HPDE6-E6E7 (cell line): ENCODE measurements at regions not wholly inside any gene's neighbourhood (a gene's known extent, or its start where the extent isn't known, plus 50 kb on each side); places are given as distances from the start of the nearest gene placed in this dataset.
A peak's percentile ranks its signal among the peaks of the same experiment; 100 is the strongest.
"Not testable (repeated sequence)": the region's sequence is repeated elsewhere in the genome, so short reads cannot be mapped to it uniquely, and the experiment has no call there.

Experiments used
- DNase-seq: peaks from one replicate; pipeline ENCODE4 v3.0.0; 2011; ENCODE audit warnings: missing footprints; ENCODE audit errors: extremely low spot score

DNA sequence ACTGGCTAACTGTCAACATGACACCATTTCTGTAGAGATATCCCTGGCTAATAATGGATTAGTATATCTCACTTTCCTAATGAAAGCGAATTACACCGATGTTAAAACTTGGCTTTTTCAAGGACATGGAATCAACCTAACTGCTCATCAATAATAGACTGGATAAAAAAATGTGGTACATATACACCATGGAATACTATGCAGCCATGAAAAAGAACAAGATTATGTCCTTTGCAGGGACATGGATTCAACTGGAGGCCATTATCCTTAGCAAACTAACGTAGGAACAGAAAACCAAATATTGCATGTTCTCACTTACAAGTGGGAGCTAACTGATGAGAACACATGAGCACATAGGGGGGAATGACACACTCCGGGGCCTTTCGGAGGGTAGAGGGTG lies 62.6 kb downstream of the ZIC1 start:
- no peak for DNase-seq

DNA sequence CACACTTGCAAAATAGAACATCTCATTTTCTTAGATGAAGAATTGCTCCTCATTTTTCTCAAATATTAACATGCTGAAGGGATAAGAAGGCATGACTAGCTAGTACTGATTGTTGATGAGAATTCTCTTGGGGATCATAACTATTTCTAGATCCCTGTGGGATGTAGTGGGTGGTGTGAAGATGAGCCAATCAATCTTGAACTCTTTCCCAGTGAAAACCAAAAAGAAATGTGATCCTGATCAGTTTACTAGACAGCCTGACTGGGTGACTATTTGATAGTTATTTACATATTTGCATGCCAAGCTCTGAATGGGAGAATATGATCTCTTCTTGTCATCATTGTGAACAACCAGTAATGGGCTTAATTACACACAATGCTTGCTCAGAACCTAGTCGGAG lies 63.7 kb downstream of the ZIC1 start:
- DNase-seq = no peak

- no peak for DNase-seq
Measured at GRCh38 chr3:147483145-147483544, 74.0 kb downstream of the ZIC1 start.

- no peak for DNase-seq
Measured at GRCh38 chr3:147483578-147483977, 74.4 kb downstream of the ZIC1 start.

DNA sequence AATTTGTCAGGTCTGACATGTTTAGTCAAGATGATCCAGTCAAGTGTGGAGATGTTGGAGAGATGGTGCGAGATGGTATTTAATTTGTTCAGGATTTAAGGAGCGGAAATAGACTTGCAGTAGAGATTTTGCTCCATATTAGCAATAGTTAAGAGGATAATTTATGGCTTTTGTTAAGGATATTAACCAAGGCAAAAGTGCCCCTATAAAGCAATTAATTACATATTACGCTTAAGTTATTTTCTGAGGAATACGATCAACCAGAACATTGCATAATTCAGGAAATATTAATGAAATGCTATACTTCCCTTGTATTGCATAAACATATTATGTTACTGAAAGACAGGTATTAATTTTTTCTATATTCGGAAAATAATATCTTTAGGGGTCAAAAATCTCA lies 83.9 kb downstream of the ZIC1 start:
- no peak for DNase-seq

- no peak for DNase-seq
Measured at GRCh38 chr3:147493666-147494065, 84.5 kb downstream of the ZIC1 start.

GRCh38 chr3:147497286-147497685 lies 88.1 kb downstream of the ZIC1 start:
- no peak for DNase-seq

DNA sequence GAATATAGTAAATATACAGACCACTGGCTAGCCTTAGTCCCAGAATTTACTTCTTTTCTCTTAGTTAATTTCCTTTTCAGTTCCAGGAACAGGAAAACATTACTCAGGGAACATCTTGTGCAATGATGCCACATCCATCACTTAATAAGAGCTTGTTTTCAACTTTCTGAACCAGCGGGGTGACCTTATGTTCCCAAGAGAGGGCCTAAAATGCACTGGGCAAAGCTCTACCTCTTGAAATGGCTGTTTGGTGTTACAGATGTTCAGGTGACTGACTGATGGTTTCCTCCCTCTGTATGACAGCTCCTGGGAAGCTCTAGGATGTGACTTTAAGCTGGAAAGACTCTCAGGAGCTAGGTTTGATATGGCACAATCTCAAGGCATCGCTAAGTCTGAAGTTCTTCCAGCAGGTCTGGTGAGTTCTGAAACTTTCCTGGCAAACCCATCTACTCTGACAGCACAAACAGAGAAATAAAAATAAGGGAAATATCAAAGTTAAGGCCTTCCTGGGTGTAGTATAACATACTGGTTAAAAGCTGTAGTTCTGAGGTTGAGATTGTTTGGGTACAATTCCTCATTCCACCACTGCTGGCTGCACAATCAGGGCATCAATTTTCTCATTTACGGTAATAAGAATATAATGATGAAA lies 98.6 kb downstream of the ZIC1 start:
- no peak for DNase-seq

GRCh38 chr3:147509448-147509847 lies 100.3 kb downstream of the ZIC1 start:
- DNase-seq = no peak

- DNase-seq = no peak
Measured at GRCh38 chr3:147513785-147514184, 104.6 kb downstream of the ZIC1 start.

DNA sequence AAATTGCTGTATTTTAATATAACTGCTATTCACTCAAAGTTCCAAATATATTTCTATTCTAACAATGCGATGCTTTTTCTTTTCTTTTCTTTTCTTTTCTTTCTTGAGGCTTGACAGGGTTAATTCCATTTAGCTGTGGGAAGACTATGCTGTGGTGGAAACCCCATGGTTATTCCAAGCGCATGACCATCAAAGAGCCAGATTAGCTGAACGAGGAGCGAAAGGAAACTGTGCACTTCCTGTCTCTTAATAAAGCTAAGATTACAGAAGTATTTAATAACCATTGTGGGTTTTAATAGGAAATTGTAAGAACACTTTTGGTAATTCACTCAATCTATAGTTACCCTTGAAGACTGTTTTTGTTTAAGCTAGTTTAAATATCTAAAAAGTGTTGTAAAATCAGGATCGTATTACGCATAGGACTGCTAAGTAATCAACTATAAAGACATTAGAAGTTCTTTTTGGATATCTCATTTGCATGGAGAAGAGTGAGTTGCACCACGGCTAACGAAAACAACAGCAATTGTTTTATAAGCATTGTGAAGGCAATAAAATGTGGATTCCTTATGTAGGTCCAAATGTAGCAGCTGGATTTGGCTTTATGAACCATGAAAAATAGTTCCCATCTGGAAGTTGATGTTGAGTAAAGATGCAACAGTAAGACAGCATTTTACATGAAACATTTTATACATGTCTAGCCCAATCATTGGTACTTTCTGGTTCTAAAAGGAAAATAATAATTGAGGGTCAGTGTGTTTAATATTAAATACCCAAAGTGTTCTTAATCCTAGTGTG lies 105.4 kb downstream of the ZIC1 start:
- DNase-seq = no peak

DNA sequence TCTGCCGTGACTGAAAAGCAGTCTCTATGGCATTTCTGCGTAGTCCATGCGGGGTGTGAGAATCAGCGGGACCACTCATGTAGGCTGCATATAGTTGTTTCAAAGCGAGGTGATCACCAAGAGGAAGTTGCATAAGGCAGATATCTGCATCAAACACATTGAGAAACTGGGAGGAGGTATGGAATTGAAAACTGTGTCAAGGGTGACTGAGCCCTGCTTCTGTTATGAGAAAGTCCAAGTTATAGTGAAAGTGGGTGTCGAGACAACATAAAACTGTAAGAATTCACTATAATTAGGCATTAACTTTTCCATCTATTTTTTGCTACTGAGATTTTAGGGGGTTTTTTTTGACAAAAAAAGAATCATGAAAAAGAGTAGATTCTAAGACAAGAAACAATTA lies 109.3 kb downstream of the ZIC1 start:
- no peak for DNase-seq

- peak; percentile 10 for DNase-seq
Measured at GRCh38 chr3:147521646-147522045, 112.5 kb downstream of the ZIC1 start.

DNA sequence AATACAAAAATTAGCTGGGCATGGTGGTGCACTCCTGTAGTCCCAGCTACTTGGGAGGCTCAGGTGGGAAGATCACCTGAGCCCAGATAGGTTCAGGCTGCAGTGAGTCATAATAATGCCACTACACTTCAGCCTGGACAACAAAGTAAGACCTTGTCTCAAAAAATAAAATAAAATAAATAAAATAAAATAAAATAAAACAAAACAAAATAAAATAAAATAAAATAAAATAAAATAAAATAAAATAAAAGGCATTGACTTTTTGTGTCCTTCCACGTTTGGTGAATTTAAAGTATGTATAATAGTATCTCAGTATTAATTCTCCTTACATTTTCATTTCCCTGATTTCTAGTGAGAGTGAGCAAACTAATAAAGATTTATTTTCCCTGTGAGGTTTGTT lies 113.6 kb downstream of the ZIC1 start:
- DNase-seq = not testable (repeated sequence)

DNA sequence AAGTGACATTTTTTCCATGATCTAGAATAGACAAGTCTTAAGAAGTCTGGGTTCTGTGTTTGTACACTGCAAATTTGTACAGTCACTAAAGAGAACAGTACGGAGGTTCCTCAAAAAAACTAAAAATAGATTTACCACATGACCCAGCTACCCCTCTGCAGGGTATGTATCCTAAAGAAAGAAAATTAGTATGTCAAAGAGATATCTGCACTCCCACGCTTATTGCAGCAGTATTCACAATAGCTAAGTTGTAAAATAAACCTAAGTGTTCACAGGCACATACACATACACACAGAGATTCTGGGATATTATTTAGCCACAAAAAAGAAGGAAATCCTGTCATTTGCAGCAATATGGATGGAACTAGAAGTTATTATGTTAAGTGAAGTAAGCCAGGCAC lies 120.4 kb downstream of the ZIC1 start:
- DNase-seq = no peak

- DNase-seq = no peak
Measured at GRCh38 chr3:147538034-147538433, 128.9 kb downstream of the ZIC1 start.

GRCh38 chr3:147540921-147541320 lies 131.8 kb downstream of the ZIC1 start:
- DNase-seq = no peak

- no peak for DNase-seq
Measured at GRCh38 chr3:147544290-147544689, 135.1 kb downstream of the ZIC1 start.

DNA sequence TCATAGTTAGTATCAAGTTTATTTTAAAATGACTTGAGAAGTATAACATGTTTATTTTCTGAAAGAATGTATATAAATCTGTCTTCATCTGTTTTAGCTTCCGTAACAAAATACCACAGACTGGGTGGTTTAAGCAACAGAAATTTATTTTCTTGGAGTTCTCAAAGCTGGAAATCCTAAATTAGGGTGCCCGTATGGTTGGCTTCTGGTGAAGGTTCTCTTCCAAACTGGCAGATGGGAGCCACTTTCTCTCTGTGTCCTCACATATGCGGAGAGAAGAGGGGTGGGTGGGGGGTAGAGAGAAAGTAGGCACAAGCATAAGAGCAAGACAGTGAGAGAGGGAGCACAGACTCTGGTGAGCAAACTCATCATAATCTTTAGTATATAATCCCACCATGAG lies 142.3 kb downstream of the ZIC1 start:
- no peak for DNase-seq

DNA sequence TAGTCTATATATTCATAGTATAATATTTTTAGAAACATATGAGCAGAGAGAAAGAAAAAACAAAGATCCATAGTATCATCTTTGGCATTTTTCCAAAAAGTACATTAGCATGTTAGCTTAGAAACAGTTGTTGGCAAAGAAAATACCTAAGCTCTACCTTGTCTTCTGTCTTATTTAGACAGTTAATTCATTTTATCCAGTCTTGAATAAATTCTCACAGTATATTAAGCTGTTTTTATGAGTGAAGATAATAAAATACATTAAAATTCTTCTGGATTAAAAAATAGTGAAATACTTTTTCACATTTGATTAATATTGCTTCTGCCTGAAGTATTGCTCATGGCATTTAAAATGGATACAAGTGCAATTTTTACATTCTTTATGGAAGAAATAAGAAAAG lies 145.2 kb downstream of the ZIC1 start:
- DNase-seq = no peak

DNA sequence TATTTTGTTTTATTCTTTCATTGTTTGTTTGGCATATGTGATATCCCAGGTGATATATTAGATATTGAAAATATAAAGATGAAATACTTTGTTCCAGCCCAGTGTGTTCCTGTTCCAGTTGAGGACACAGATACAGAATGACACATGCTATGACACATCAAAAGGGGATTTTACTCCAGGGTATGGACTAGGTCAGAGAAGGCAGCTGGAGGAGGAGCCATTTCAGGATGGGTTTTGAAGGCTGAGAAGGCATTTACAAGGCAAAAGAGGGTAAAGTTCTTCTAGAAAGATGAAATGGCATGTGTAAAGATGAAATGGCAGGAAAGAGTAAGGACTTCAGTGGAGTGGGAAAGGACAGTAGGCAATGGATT lies 163.8 kb downstream of the ZIC1 start:
- peak; percentile 14 for DNase-seq

- no peak for DNase-seq
Measured at GRCh38 chr3:147574621-147575020, 165.5 kb downstream of the ZIC1 start.

GRCh38 chr3:147575391-147575790 lies 166.2 kb downstream of the ZIC1 start:
- DNase-seq = no peak

GRCh38 chr3:147582642-147583041 lies 173.5 kb downstream of the ZIC1 start:
- DNase-seq = no peak
